ENCODE measurements at regions not wholly inside any gene's neighbourhood (a gene's known extent, or its start where the extent isn't known, plus 50 kb on each side); places are given as distances from the start of the nearest gene placed in this dataset.

GRCh38 chr20:17790296-17790695, 90.5 kb downstream of the BANF2 start:
- TF ChIP-seq CTCF (IDR thresholded peaks at IDR 0.05) = no peak
- no peak for TF ChIP-seq EZH2 (IDR thresholded peaks at IDR 0.05; ENCODE audit: borderline replicate concordance, insufficient read depth, low read depth, low read length, poor library complexity, severe bottlenecking)
